GM19455 (cell line): ENCODE measurements at regions not wholly inside any gene's neighbourhood (a gene's known extent, or its start where the extent isn't known, plus 50 kb on each side); places are given as distances from the start of the nearest gene placed in this dataset.
"Not testable (repeated sequence)": the region's sequence is repeated elsewhere in the genome, so short reads cannot be mapped to it uniquely, and the experiment has no call there.

Source experiments
- ATAC-seq: cut with Tn5 transposase; IDR thresholded peaks from one replicate; pipeline ENCODE4 v1.9.1; 2021; ENCODE audit not compliant: unreplicated experiment

- ATAC-seq: no peak
These were observed 55.4 kb upstream of the GRPR start for GRCh38 chrX:16067886-16068515.

DNA sequence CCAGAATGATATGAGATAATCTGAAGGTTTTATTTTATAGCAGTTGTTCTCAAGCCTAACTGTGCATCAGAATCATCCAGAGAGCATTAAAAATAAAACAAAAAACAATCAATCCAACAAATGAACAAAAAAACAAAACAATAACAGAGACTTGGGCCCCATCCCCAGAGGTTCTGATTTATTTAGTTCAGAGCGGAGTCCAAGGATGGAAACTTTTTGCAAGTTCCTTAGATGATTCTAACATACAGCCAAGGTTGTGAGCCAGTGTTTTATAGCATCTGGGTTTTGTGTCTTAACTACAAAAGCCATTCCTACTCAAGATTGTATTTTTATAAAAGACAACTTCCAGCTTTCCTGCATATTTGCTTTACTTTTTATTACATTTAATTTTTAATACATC lies 59.4 kb upstream of the GRPR start:
- ATAC-seq: no peak

DNA sequence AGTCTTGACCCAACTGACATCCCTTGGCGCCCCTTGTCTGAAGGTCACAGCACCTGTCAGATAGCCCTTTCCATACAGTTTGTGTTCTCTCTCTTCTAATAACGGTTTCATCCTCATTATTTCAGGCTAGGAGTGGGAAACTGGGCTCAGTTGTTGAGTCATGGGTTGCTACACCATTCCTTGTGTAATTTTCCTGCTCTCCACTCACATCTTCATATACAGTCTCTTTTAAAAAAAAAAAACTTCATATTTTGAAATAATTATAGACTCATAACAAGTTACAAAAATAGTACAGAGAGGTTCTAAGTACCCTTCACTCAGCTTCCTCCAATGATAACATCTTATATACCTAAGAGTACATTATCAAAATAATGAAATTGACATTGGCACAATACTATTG lies 60.2 kb upstream of the GRPR start:
- no peak for ATAC-seq

DNA sequence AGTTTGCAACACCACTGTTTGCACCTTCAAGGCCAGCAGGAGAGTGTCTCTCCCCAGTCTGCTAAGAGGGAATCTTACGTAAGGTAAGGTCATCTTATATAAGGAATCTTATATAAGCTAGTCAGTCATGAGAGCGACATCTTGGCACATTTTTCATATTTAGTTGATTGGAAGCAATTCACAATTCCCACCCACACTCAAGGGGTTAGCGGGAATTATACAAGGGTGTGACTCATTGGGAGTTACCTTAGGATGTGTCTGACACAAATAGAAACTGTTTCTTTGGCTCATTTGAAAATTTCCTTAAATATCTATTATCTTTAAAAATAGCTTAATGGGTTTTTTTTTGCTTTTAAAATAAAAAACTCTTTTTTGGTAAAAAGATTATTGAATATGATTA lies 62.1 kb upstream of the GRPR start:
- no peak for ATAC-seq

GRCh38 chrX:16060252-16060651 lies 63.1 kb upstream of the GRPR start:
- no peak for ATAC-seq

DNA sequence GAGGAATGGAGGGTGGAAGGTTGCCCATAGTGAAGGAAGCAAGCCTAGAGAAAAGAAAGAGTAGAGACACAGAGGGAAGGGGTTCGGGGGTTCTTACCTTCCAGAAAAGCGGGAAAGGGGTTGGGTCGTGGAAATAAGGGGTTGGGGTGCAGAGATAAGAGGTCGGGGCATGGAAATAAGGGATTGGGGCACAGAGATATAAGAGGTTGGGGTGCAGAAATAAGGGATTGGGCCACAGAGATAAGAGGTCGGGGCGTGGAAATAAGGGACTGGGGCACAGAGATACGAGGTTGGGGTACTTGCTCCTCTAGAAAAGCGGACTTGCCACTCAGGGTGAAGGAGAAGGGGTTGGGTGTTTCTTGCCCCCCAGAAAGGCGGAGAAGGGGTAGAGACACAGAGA lies 74.2 kb upstream of the GRPR start:
- not testable (repeated sequence) for ATAC-seq

- ATAC-seq: no peak
These were observed 80.4 kb upstream of the GRPR start for GRCh38 chrX:16042980-16043379.

DNA sequence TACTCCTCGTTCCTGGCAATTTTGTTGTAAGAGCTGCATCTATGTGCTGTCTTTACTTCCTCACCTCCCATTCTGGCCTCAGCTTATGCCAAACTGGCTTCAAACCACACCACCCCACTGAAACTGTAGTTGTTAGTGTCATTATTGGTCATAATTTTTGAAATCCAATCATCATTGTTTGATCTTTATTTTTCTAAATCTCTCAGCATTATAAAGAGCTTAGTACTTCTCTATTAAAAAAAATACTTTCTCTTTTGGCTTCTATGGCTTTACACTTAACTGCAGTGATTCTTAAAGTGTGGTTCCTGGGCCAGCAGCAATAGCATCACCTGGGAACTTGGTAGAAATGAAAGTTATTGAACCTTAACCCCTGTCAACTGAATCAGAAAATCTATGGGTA lies 83.5 kb upstream of the GRPR start:
- ATAC-seq: no peak

DNA sequence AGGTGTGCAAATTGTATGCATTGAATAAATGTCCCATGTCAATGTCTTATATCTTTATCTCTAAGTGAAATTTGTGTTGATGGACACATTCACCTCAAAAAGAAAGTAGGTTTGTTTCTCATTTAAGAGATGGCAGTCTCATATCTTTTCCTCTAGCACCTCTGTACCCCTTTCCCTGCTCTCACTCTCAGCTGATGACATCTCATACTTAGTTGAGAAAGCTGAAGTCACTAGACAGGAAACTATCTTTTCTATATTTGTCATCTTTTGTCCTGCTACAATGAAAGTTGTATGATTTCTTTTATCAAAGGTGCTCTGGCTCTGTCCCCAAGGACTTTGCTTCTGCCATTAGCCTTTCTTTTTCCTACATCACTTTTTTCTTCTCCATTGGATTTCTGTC lies 84.0 kb upstream of the GRPR start:
- no peak for ATAC-seq

- ATAC-seq: no peak
These were observed 90.0 kb upstream of the GRPR start for GRCh38 chrX:16033331-16033730.

GRCh38 chrX:16028576-16028975 lies 94.8 kb upstream of the GRPR start:
- ATAC-seq: no peak

GRCh38 chrX:16023790-16024734 lies 99.3 kb upstream of the GRPR start:
- peak; percentile 97 for ATAC-seq

GRCh38 chrX:16022580-16023200 lies 100.7 kb upstream of the GRPR start:
- no peak for ATAC-seq

GRCh38 chrX:16018291-16018690 lies 105.1 kb upstream of the GRPR start:
- ATAC-seq: no peak

GRCh38 chrX:16014171-16014570 lies 109.2 kb upstream of the GRPR start:
- no peak for ATAC-seq

DNA sequence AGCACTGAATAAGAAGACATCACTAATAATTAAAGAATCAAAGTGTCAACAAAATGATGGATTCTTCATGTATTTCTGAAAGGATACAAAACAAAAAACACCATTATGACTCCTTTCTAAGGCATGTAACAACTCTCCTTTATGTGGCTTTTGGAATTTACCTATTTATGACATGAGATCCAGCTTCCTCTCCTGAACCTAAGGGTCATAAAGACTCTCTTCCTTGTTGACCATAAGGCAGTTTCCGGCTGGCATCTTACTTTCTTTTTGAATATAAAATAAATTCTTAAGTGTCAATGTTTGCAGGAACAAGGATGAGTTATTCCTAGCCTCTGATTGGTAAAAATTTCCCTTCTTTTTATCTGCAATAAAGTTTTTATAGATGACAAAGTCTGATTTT lies 111.1 kb upstream of the GRPR start:
- ATAC-seq: no peak

- no peak for ATAC-seq
These were observed 117.4 kb upstream of the GRPR start for GRCh38 chrX:16005917-16006316.

DNA sequence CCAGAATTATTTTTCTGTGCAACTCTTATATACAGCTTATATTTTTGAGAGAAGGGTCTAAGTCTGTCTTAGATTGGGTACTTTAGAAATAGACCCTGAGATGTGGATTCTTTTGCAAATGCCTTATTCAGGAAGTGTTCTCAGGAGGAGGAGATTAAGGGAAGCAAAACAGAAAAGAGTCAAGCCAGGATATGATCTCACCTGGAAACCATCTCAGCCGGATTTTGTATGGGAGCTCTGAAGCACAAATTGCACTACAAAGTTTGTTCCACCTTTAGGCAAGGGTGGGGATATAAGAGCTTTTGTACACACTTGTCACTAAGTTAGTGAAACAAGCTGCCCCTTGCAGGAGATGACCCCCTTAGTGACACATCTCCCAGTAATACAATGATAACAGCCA lies 121.2 kb upstream of the GRPR start:
- no peak for ATAC-seq

GRCh38 chrX:15998350-15998749 lies 125.0 kb upstream of the GRPR start:
- no peak for ATAC-seq

DNA sequence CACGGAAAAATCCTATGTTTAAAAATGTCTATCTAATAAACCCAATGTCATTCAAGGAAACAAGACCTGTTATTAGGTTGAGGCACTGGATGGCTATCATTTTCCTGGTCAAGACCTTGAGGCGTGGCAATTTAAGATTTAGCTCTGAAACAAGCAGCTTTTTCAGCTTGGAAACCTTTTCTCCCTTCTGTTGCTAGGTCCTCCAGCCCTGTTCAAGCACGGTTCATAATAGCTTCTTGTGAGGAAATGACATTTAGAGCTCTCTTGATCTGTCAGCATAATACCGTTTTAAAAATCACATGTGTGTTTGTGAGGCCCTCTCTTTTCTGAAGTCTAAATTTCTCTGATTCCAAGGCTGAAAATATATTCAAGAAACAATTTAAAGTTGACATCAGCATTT lies 133.6 kb upstream of the GRPR start:
- no peak for ATAC-seq

GRCh38 chrX:15988661-15989603 lies 134.3 kb upstream of the AP1S2 start:
- no peak for ATAC-seq
